MM.1S (cell line): ENCODE measurements at regions not wholly inside any gene's neighbourhood (a gene's known extent, or its start where the extent isn't known, plus 50 kb on each side); places are given as distances from the start of the nearest gene placed in this dataset.

Experiments used
- CTCF ChIP-seq: fragments of 300-600 bp; sonication (generic); IDR thresholded peaks from 2 replicates; pipeline ENCODE4 v1.5.1; 2016; ENCODE audit warnings: antibody characterized with exemption, low read length, mixed read lengths
- EZH2 ChIP-seq: fragments of 300-600 bp; sonication (generic); optimal IDR thresholded peaks from 2 replicates; pipeline ENCODE3; 2017; ENCODE audit warnings: low read depth, mild to moderate bottlenecking, antibody characterized with exemption, low read length, mixed read lengths
- EZH2phosphoT487 ChIP-seq: fragments of 300-600 bp; sonication (generic); IDR thresholded peaks from 2 replicates; pipeline ENCODE4 v1.6.1; 2018; ENCODE audit warnings: antibody characterized with exemption, low read length

DNA sequence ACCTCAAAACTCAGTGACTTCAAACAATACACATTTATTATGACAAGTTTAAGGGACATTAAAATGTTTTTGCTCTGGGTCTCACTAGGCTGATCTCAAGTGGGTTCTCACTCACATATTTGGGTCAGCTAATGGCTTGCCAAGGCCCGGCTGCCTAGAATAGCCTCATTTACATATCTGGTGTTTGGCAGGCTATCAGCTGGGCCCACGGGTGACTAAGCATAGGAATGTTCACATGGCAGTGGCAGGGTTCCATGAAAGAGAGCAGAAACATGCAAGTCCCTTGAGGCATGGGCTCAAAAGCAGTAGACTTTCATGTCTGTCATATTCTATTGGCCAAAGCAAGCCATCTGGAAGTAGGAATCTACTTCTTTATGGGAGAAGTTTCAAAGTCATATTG is 492.6 kb downstream of the KCNT2 start:
- TF ChIP-seq CTCF, result no peak
- no peak for TF ChIP-seq EZH2
- no peak for TF ChIP-seq EZH2phosphoT487
